Natural killer cell (primary cell): ENCODE measurements at regions not wholly inside any gene's neighbourhood (a gene's known extent, or its start where the extent isn't known, plus 50 kb on each side); places are given as distances from the start of the nearest gene placed in this dataset.
"Not testable (repeated sequence)": the region's sequence is repeated elsewhere in the genome, so short reads cannot be mapped to it uniquely, and the experiment has no call there.

Experiments
- ATAC-seq, 3 donors: fragments of 150-1000 bp in 2 of 3; fragments of 200-7000 bp in 1 of 3; cut with Tn5 transposase; 1 replicate in 1 of 3; 2 replicates in 2 of 3; pipeline ENCODE4 v1.10.0; 2021; ENCODE audit warnings: mild to moderate bottlenecking in 2 of 3, moderate library complexity in 2 of 3
- DNase-seq, 2 donors: peaks; one replicate each; pipeline versions ENCODE4 v3.0.0 to v3.0.0-alpha.2; 2013 to 2021; ENCODE audit warnings: mixed read lengths in 1 of 2
- H3K27ac ChIP-seq: one replicate; pipeline ENCODE4 v1.5.1; 2013; ENCODE audit warnings: mild to moderate bottlenecking, low read length
- H3K27me3 ChIP-seq: one replicate; pipeline ENCODE4 v1.6.1; 2013; ENCODE audit warnings: low read length; ENCODE audit not compliant: control insufficient read depth, insufficient read depth
- H3K36me3 ChIP-seq: one replicate; pipeline ENCODE4 v1.6.1; 2013; ENCODE audit warnings: low read length; ENCODE audit not compliant: control insufficient read depth, insufficient read depth
- H3K4me1 ChIP-seq: one replicate; pipeline ENCODE4 v1.6.1; 2013; ENCODE audit warnings: low read length; ENCODE audit not compliant: control insufficient read depth, insufficient read depth
- H3K4me3 ChIP-seq: one replicate; pipeline ENCODE4 v1.5.1; 2013; ENCODE audit warnings: low read length
- H3K9me3 ChIP-seq: one replicate; pipeline ENCODE4 v1.6.1; 2013; ENCODE audit warnings: low read length; ENCODE audit not compliant: control insufficient read depth, insufficient read depth
- H3K27ac Mint-ChIP-seq, 2 donors: one replicate each; pipeline ENCODE4 v1.8.0; 2022; ENCODE audit warnings: mild to moderate bottlenecking in 2 of 2, mixed read lengths in 2 of 2, moderate library complexity in 1 of 2
- H3K27me3 Mint-ChIP-seq, 2 donors: one replicate each; pipeline ENCODE4 v1.8.0; 2022; ENCODE audit warnings: low read depth in 2 of 2, mixed read lengths in 2 of 2
- H3K36me3 Mint-ChIP-seq: one replicate; pipeline ENCODE4 v1.8.0; 2022; ENCODE audit warnings: mixed read lengths
- H3K4me1 Mint-ChIP-seq, 2 donors: one replicate each; pipeline ENCODE4 v1.8.0; 2022; ENCODE audit warnings: mixed read lengths in 2 of 2
- H3K4me3 Mint-ChIP-seq: one replicate; pipeline ENCODE4 v1.8.0; 2022; ENCODE audit warnings: mild to moderate bottlenecking, moderate library complexity, mixed read lengths
- H3K9me3 Mint-ChIP-seq, 2 donors: one replicate each; pipeline ENCODE4 v1.8.0; 2022; ENCODE audit warnings: mixed read lengths in 2 of 2
- WGBS: methylation state at CpG from one replicate; pipeline ENCODE4 v1.1.7; 2013; ENCODE audit warnings: missing lambda C conversion rate; ENCODE audit not compliant: insufficient coverage; 5-methylcytosine and 5-hydroxymethylcytosine counted together
- intact Hi-C: fragments of 100-400 bp; cut with micrococcal nuclease; formaldehyde crosslinking; loops from one replicate; pipeline ENCODE4 v1.14.2; 2022

- ATAC-seq, H3K4me1 Mint-ChIP-seq, H3K9me3 ChIP-seq, H3K27me3 Mint-ChIP-seq, H3K36me3 Mint-ChIP-seq, H3K9me3 Mint-ChIP-seq, H3K27ac Mint-ChIP-seq, intact Hi-C loops, H3K36me3 ChIP-seq, H3K27me3 ChIP-seq, H3K4me3 ChIP-seq, H3K4me3 Mint-ChIP-seq, DNase-seq, H3K4me1 ChIP-seq, H3K27ac ChIP-seq: not testable (repeated sequence)
- no CpG with 5 or more reads among the region's 6 CpGs for WGBS
Observed at GRCh38 chr1:148202013-148202412, 49.9 kb upstream of the NBPF11 start.
